ENCODE measurements at regions not wholly inside any gene's neighbourhood (a gene's known extent, or its start where the extent isn't known, plus 50 kb on each side); places are given as distances from the start of the nearest gene placed in this dataset.

DNA sequence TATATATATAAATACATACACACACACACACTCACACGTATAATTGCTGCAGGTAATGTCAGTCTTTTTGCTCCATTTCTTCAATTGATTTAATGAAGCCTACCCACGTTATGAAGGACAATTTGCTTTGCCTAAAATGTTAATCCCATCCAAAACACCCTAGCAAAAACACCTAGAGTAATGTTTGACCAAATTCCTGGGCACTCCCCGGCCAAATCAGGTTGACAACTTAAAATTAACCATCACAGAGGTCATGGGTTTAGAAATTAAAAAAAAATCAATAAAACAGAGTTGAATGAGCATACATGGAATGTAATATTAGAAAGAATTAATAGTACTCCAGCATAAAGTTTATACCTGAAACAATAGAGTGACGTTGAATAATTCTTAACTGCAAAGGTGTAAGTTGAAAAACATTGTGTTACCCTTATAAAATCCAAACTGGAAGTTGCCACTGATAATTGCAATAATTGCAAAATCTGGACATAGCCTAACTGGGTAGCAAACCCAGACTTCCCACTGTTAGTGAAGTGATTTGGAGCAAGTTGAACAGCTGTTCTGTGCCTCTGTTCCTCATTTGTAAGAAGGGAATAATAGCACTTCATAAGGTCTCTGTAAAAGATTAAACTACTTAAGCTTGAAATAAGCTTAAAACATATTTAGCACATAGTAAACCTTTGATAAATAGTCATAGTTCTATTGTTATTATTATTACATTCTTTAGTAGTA, 2120.5 kb downstream of the PCDH7 start:
- no peak for TF ChIP-seq POLR2AphosphoS5 (IDR thresholded peaks at IDR 0.05)
- no peak for TF ChIP-seq POLR2A (IDR thresholded peaks at IDR 0.05)
